OCI-LY1 (cell line): ENCODE measurements at regions not wholly inside any gene's neighbourhood (a gene's known extent, or its start where the extent isn't known, plus 50 kb on each side); places are given as distances from the start of the nearest gene placed in this dataset.

ENCODE experiments used
- EZH2 ChIP-seq: fragments of 200-600 bp; sonication (generic), shearing (Covaris generic); IDR thresholded peaks from 2 replicates; pipeline ENCODE4 v1.8.0; 2017; ENCODE audit warnings: borderline replicate concordance, mixed run types, mild to moderate bottlenecking, antibody characterized with exemption, low read length, moderate library complexity, mixed read lengths
- TF ChIP-seq, protein P1 (sequence below): fragments of 200-600 bp; sonication (generic), shearing (Covaris generic); IDR thresholded peaks from 2 replicates; pipeline ENCODE4 v1.5.1; 2017; ENCODE audit warnings: mild to moderate bottlenecking, antibody characterized with exemption, low read length, moderate library complexity, mixed read lengths

DNA sequence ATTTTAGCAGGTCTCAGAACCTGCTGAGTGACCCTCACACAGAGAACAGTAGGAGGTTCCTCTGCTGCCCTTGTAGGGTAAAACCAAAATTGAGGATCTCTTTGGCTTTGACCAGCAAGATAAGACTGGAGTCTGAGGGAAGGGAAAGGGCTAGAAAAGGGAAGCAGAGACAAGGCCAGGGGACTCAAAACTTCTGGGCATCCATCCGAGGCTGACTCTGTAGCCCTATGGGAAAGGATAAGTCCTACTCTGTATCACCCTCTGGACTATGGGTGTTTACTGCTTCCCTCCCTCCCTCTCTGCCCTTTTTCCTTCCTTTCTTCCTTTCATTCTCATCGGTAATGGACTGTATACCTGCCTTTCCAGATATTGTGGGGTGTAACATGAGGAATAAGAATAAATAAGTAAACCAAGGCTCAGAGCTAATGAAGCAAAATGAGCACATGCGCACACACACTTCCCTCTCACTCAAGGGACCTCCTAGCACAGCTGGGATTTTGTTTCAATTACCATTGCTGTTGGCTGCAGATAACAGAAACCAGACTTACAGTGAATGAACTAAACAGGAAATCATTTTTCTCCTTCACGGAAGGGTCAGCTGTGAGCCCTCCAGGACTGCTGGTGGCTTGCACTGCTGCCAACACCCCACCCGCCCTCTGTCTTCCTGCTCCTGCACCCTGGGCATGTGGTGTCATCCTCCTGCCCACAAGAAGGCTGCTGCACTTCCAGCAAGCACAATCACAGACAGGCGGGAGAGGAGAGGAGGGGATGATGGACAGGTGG, 404.4 kb upstream of the CCDC196 start:
- no peak for TF ChIP-seq EZH2
- TF ChIP-seq, protein P1, sequence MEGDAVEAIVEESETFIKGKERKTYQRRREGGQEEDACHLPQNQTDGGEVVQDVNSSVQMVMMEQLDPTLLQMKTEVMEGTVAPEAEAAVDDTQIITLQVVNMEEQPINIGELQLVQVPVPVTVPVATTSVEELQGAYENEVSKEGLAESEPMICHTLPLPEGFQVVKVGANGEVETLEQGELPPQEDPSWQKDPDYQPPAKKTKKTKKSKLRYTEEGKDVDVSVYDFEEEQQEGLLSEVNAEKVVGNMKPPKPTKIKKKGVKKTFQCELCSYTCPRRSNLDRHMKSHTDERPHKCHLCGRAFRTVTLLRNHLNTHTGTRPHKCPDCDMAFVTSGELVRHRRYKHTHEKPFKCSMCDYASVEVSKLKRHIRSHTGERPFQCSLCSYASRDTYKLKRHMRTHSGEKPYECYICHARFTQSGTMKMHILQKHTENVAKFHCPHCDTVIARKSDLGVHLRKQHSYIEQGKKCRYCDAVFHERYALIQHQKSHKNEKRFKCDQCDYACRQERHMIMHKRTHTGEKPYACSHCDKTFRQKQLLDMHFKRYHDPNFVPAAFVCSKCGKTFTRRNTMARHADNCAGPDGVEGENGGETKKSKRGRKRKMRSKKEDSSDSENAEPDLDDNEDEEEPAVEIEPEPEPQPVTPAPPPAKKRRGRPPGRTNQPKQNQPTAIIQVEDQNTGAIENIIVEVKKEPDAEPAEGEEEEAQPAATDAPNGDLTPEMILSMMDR = no peak
